K562 (cell line): ENCODE measurements at regions not wholly inside any gene's neighbourhood (a gene's known extent, or its start where the extent isn't known, plus 50 kb on each side); places are given as distances from the start of the nearest gene placed in this dataset.

Experiments
- ATAC-seq: fragments of 200-7000 bp; cut with Tn5 transposase; 3 replicates; pipeline ENCODE4 v1.9.1; 2020; ENCODE audit warnings: moderate library complexity
- BruUV-seq: library from RNA; stranded (reverse); fragments of 400-500 nt; replicated peaks from 2 replicates; lab custom pipeline; 2021; lab: Mats Ljungman, UMichigan
- CTCF ChIA-PET: fragments of 300-600 bp; formaldehyde crosslinking; extraction: SDS; loops from one replicate; lab custom pipeline; 2021; ENCODE audit warnings: low intra/inter-chr PET ratio; lab: Yijun Ruan, JAX
- POLR2A ChIA-PET: fragments of 300-600, 350-650 bp; sonication (Branson Sonifier 250); formaldehyde crosslinking; extraction: SDS; loops from one replicate; lab custom pipeline; 2021; ENCODE audit warnings: antibody characterized with exemption, inconsistent platforms; lab: Yijun Ruan, JAX
- DNase-seq, 4 experiments: peaks; one replicate each; pipeline versions ENCODE4 v3.0.0 to v3.0.0-alpha.2; 2011 to 2018; ENCODE audit warnings: low spot score in 3 of 4, mixed read lengths in 3 of 4; ENCODE audit errors: extremely low read depth in 1 of 4
- FAIRE-seq: peaks from 2 replicates; lab custom pipeline; 2011; peaks lifted over from hg19 to GRCh38; lab: Jason Lieb, UNC
- H2AFZ ChIP-seq: 2 replicates; pipeline ENCODE4 v1.6.0; 2011; ENCODE audit warnings: low read depth, low read length, control low read depth, inconsistent platforms
- H3K27ac ChIP-seq: fragments of 200-600 bp; 3 replicates; pipeline ENCODE4 v1.8.0; 2011; ENCODE audit warnings: low read depth, mild to moderate bottlenecking, control low read depth, inconsistent platforms, low read length, moderate library complexity, mixed read lengths; ENCODE audit errors: extremely low read depth
- H3K27me3 ChIP-seq, 2 experiments: fragments of 300-600 bp in 1 of 2; 2 replicates in 1 of 2; 3 replicates in 1 of 2; pipeline versions ENCODE4 v1.6.0 to v1.8.0; 2011; ENCODE audit warnings: inconsistent platforms in 2 of 2, low read length in 2 of 2, mild to moderate bottlenecking in 1 of 2, mixed read lengths in 1 of 2, moderate library complexity in 1 of 2; ENCODE audit not compliant: control insufficient read depth in 2 of 2, insufficient read depth in 2 of 2
- H3K36me3 ChIP-seq: fragments of 300-600 bp; 3 replicates; pipeline ENCODE4 v1.8.0; 2011; ENCODE audit warnings: mild to moderate bottlenecking, low read length, inconsistent platforms; ENCODE audit not compliant: control insufficient read depth, insufficient read depth
- H3K4me1 ChIP-seq, 2 experiments: fragments of 200-600 bp in 1 of 2; replicated peaks in 1 of 2; 2 replicates in 1 of 2; 3 replicates in 1 of 2; pipeline versions ENCODE4 v1.5.1 to v1.8.0; 2011; ENCODE audit warnings: inconsistent platforms in 2 of 2, low read length in 2 of 2, mild to moderate bottlenecking in 1 of 2, mixed read lengths in 1 of 2, moderate library complexity in 1 of 2; ENCODE audit not compliant: control insufficient read depth in 2 of 2, insufficient read depth in 2 of 2
- H3K4me2 ChIP-seq: 2 replicates; pipeline ENCODE4 v1.6.1; 2011; ENCODE audit warnings: low read length, control low read depth, inconsistent platforms, mixed read lengths; ENCODE audit not compliant: insufficient read depth
- H3K4me3 ChIP-seq: fragments of 200-600 bp; sonication (generic), shearing (Covaris generic); 2 replicates; pipeline ENCODE4 v1.5.1; 2016; ENCODE audit warnings: control low read depth, inconsistent platforms
- H3K79me2 ChIP-seq: fragments of 200-600 bp; 3 replicates; pipeline ENCODE4 v1.8.0; 2011; ENCODE audit warnings: low read length, inconsistent platforms; ENCODE audit not compliant: control insufficient read depth, insufficient read depth
- H3K9ac ChIP-seq, 2 experiments: 2 replicates each; pipeline versions ENCODE4 v1.6.0 to v1.6.1; 2011; ENCODE audit warnings: low read depth in 2 of 2, low read length in 2 of 2, control low read depth in 1 of 2, inconsistent platforms in 1 of 2, mild to moderate bottlenecking in 1 of 2, mixed read lengths in 1 of 2; ENCODE audit not compliant: insufficient read depth in 1 of 2
- H3K9me1 ChIP-seq: one replicate; pipeline ENCODE4 v1.6.0; 2011; ENCODE audit warnings: inconsistent platforms, mild to moderate bottlenecking, low read length, moderate library complexity; ENCODE audit not compliant: control insufficient read depth, insufficient read depth
- H3K9me3 ChIP-seq: replicated peaks from 2 replicates; pipeline ENCODE4 v1.5.1; 2011; ENCODE audit warnings: low read depth, low read length, inconsistent platforms; ENCODE audit not compliant: control insufficient read depth, insufficient read depth
- H4K20me1 ChIP-seq: replicated peaks from 2 replicates; pipeline ENCODE4 v1.6.1; 2011; ENCODE audit warnings: low read length, inconsistent platforms, mixed read lengths; ENCODE audit not compliant: control insufficient read depth, insufficient read depth
- CC2D1A ChIP-seq: fragments of 450-650 bp; IDR thresholded peaks from 2 replicates; pipeline ENCODE4 v1.6.1; 2017; ENCODE audit warnings: mild to moderate bottlenecking
- GATAD2B ChIP-seq: fragments of 450-650 bp; IDR thresholded peaks from 2 replicates; pipeline ENCODE4 v1.6.1; 2017; ENCODE audit warnings: mild to moderate bottlenecking, borderline replicate concordance
- GMEB1 ChIP-seq: fragments of 250-450 bp; sonication (Bioruptor Pico); IDR thresholded peaks from 2 replicates; pipeline ENCODE4 v1.4.0; 2020; ENCODE audit warnings: mild to moderate bottlenecking
- HLTF ChIP-seq: fragments of 450-650 bp; IDR thresholded peaks from 2 replicates; pipeline ENCODE4 v1.6.1; 2016
- HNRNPL ChIP-seq: fragments of 200-400 bp; formaldehyde crosslinking; IDR thresholded peaks from 2 replicates; pipeline ENCODE4 v1.6.1; 2017; ENCODE audit warnings: low read depth, mild to moderate bottlenecking, low read length
- NFE2 ChIP-seq: IDR thresholded peaks from 2 replicates; pipeline ENCODE4 v1.6.1; 2014; ENCODE audit warnings: antibody characterized with exemption, low read depth
- NFYB ChIP-seq: IDR thresholded peaks from 2 replicates; pipeline ENCODE4 v1.6.1; 2011; ENCODE audit warnings: mild to moderate bottlenecking, moderate library complexity; ENCODE audit not compliant: insufficient read length; ENCODE audit errors: extremely low read depth
- RAD21 ChIP-seq, 2 experiments: fragments of 250-450 bp in 1 of 2; fragments of 450-650 bp in 1 of 2; sonication (Bioruptor Pico) in 1 of 2; formaldehyde crosslinking in 1 of 2; IDR thresholded peaks in 1 of 2; conservative IDR thresholded peaks in 1 of 2; 2 replicates each; pipeline versions ENCODE4 v1.4.0 to v1.8.0; 2020 to 2022; ENCODE audit warnings: mild to moderate bottlenecking in 2 of 2, moderate library complexity in 1 of 2
- SRSF1 ChIP-seq: fragments of 200-400 bp; formaldehyde crosslinking; IDR thresholded peaks from 2 replicates; pipeline ENCODE4 v1.6.1; 2017; ENCODE audit warnings: mild to moderate bottlenecking, low read depth, low read length, moderate library complexity
- SRSF9 ChIP-seq: fragments of 200-400 bp; formaldehyde crosslinking; IDR thresholded peaks from 2 replicates; pipeline ENCODE4 v1.6.1; 2017; ENCODE audit warnings: low read depth, low read length, borderline replicate concordance
- TAF15 ChIP-seq: fragments of 200-400 bp; formaldehyde crosslinking; IDR thresholded peaks from 2 replicates; pipeline ENCODE4 v1.6.1; 2017; ENCODE audit warnings: mild to moderate bottlenecking, low read depth, low read length, moderate library complexity
- ZBTB34 ChIP-seq: fragments of 250-450 bp; sonication (Bioruptor Pico); IDR thresholded peaks from 2 replicates; pipeline ENCODE4 v1.8.0; 2021; ENCODE audit warnings: mild to moderate bottlenecking, moderate library complexity
- ZC3H8 ChIP-seq: fragments of 450-650 bp; IDR thresholded peaks from 2 replicates; pipeline ENCODE4 v1.6.1; 2017
- ZNF408 ChIP-seq: fragments of 250-450 bp; sonication (Bioruptor Pico); IDR thresholded peaks from 2 replicates; pipeline ENCODE4 v1.4.0; 2020; ENCODE audit warnings: low read depth, mild to moderate bottlenecking, moderate library complexity
- WGBS: fragments of 100-300 bp; shearing (Covaris generic); methylation state at CpG from one replicate; pipeline ENCODE4 v1.1.6; 2016; ENCODE audit warnings: low coverage, mixed read lengths; ENCODE audit not compliant: insufficient coverage; ENCODE audit errors: missing lambda C conversion rate; 5-methylcytosine and 5-hydroxymethylcytosine counted together
- in situ Hi-C: fragments of 300-500 bp; cut with MboI; formaldehyde crosslinking; loops from 4 replicates; pipeline ENCODE4 v1.15.0; 2018; ENCODE audit warnings: inconsistent platforms, mixed read lengths
- intact Hi-C: fragments of 100-400 bp; cut with micrococcal nuclease; formaldehyde crosslinking; loops from 2 replicates; pipeline ENCODE4 v1.14.2; 2022

- Histone ChIP-seq H3K9me3 (no peaks in the 10 kb centered on the region; the same call in 1 of the 2 replicates), H3K79me2 (no peaks in the 10 kb centered on the region), H3K36me3 (no peaks in the 10 kb centered on the region), H3K4me3 (no peak overlapping the region), H2AFZ (no peak overlapping the region), H4K20me1 (no peaks in the 10 kb centered on the region), H3K9me1 (no peaks in the 10 kb centered on the region), H3K4me1 (no peaks in the 10 kb centered on the region), H3K4me2 (no peak overlapping the region), H3K27ac (no peak overlapping the region), H3K9ac (no peak overlapping the region), H3K27me3 (peaks cover 0 to 2% of the 10 kb centered on the region in 2 experiments; a peak in 1 of 5 replicates)
- intact Hi-C loops, result no loop called here
- ATAC-seq, result no peak
- TF ChIP-seq HLTF (no peak), GMEB1 (CRISPR knock-in tag) (no peak), GATAD2B (no peak), SRSF1 (no peak), TAF15 (no peak), NFYB (no peak), SRSF9 (no peak), ZNF408 (CRISPR knock-in tag) (no peak), HNRNPL (no peak), CC2D1A (no peak), RAD21 (CRISPR knock-in tag; conservative IDR thresholded peaks at IDR 0.05 in 1 of 2, IDR thresholded peaks at IDR 0.05 in 1 of 2) (no peak), ZC3H8 (no peak), NFE2 (no peak), ZBTB34 (CRISPR knock-in tag) (no peak)
- 2% methylated on average over 4 of the region's 4 CpGs for WGBS
- in situ Hi-C loops, result no loop called here
- FAIRE-seq, result no peak
- BruUV-seq, result no TSS peak
- DNase-seq, result no peak
- ChIA-PET POLR2A (no interaction called here), CTCF (no interaction called here)
Measured at GRCh38 chr4:186360551-186360950, 94.6 kb downstream of the F11 start.
